ENCODE measurements at regions not wholly inside any gene's neighbourhood (a gene's known extent, or its start where the extent isn't known, plus 50 kb on each side); places are given as distances from the start of the nearest gene placed in this dataset.

- dilution Hi-C loops (cut with MboI; ENCODE audit: extremely low pct_ligation_motif_present, low sequenced_read_pairs): no loop called here
- no peaks in the 10 kb centered on the region for H3K9me3 ChIP-seq (ENCODE audit: control insufficient read depth, low read depth, low read length)
- no peaks in the 10 kb centered on the region for H3K79me2 ChIP-seq (ENCODE audit: control insufficient read depth, insufficient read depth, low read length)
- FAIRE-seq (no peak), DNase-seq (ENCODE audit: low read depth, low spot score) (no peak)
- H2AFZ ChIP-seq (ENCODE audit: control insufficient read depth, low read length): no peak overlapping the region
- no peaks in the 10 kb centered on the region for H4K20me1 ChIP-seq (ENCODE audit: control insufficient read depth, extremely low read depth, insufficient read depth, low read length)
- TF ChIP-seq EZH2 (IDR thresholded peaks at IDR 0.05; ENCODE audit: low read length): no peak
- TF ChIP-seq CTCF (optimal IDR thresholded peaks at IDR 0.05 in 1 of 3, IDR thresholded peaks at IDR 0.05 in 1 of 3, conservative IDR thresholded peaks at IDR 0.05 in 1 of 3; ENCODE audit: extremely low read depth in 1 of 3, insufficient read depth in 2 of 3, low read length in 3 of 3): no peak
- no peaks in the 10 kb centered on the region for H3K36me3 ChIP-seq (ENCODE audit: control insufficient read depth in 2 of 2, extremely low read depth in 1 of 2, insufficient read depth in 2 of 2, low read length in 2 of 2)
- no peak overlapping the region for H3K27ac ChIP-seq (ENCODE audit: control insufficient read depth, insufficient read depth, low read length)
- H3K4me2 ChIP-seq (ENCODE audit: control insufficient read depth, extremely low read depth, insufficient read depth, low read depth, low read length): no peak overlapping the region
- no peak overlapping the region for H3K9ac ChIP-seq (ENCODE audit: control insufficient read depth, extremely low read depth, insufficient read depth, low read length)
- H3K27me3 ChIP-seq (ENCODE audit: control insufficient read depth, extremely low read depth, insufficient read depth, low read length): peaks cover 15% of the 10 kb centered on the region
- no peaks in the 10 kb centered on the region for H3K4me1 ChIP-seq (ENCODE audit: control insufficient read depth, extremely low read depth, insufficient read depth, low read length)
- no peaks in the 10 kb centered on the region for H3K9me1 ChIP-seq (ENCODE audit: control insufficient read depth, extremely low read depth, insufficient read depth, low read length)
- no peak overlapping the region for H3K4me3 ChIP-seq (ENCODE audit: control insufficient read depth in 2 of 3, extremely low read depth in 1 of 3, insufficient read depth in 2 of 3, low read depth in 1 of 3, low read length in 3 of 3)
These were observed 50.8 kb upstream of the TGM3 start for GRCh38 chr20:2244993-2245392.

GRCh38 chr20:2245637-2246036 is 50.2 kb upstream of the TGM3 start:
- no peaks in the 10 kb centered on the region for H3K36me3 ChIP-seq (ENCODE audit: control insufficient read depth in 2 of 2, extremely low read depth in 1 of 2, insufficient read depth in 2 of 2, low read length in 2 of 2)
- H3K4me3 ChIP-seq (ENCODE audit: control insufficient read depth in 2 of 3, extremely low read depth in 1 of 3, insufficient read depth in 2 of 3, low read depth in 1 of 3, low read length in 3 of 3): no peak overlapping the region
- no peaks in the 10 kb centered on the region for H3K4me1 ChIP-seq (ENCODE audit: control insufficient read depth, extremely low read depth, insufficient read depth, low read length)
- no peak overlapping the region for H3K4me2 ChIP-seq (ENCODE audit: control insufficient read depth, extremely low read depth, insufficient read depth, low read depth, low read length)
- no peaks in the 10 kb centered on the region for H3K79me2 ChIP-seq (ENCODE audit: control insufficient read depth, insufficient read depth, low read length)
- DNase-seq (ENCODE audit: low read depth, low spot score) (no peak), FAIRE-seq (no peak)
- dilution Hi-C loops (cut with MboI; ENCODE audit: extremely low pct_ligation_motif_present, low sequenced_read_pairs): no loop called here
- H3K27me3 ChIP-seq (ENCODE audit: control insufficient read depth, extremely low read depth, insufficient read depth, low read length): peaks cover 19% of the 10 kb centered on the region
- no peak overlapping the region for H3K9ac ChIP-seq (ENCODE audit: control insufficient read depth, extremely low read depth, insufficient read depth, low read length)
- H2AFZ ChIP-seq (ENCODE audit: control insufficient read depth, low read length): no peak overlapping the region
- H4K20me1 ChIP-seq (ENCODE audit: control insufficient read depth, extremely low read depth, insufficient read depth, low read length): no peaks in the 10 kb centered on the region
- no peak for TF ChIP-seq EZH2 (IDR thresholded peaks at IDR 0.05; ENCODE audit: low read length)
- no peak for TF ChIP-seq CTCF (optimal IDR thresholded peaks at IDR 0.05 in 1 of 3, IDR thresholded peaks at IDR 0.05 in 1 of 3, conservative IDR thresholded peaks at IDR 0.05 in 1 of 3; ENCODE audit: extremely low read depth in 1 of 3, insufficient read depth in 2 of 3, low read length in 3 of 3)
- no peaks in the 10 kb centered on the region for H3K9me3 ChIP-seq (ENCODE audit: control insufficient read depth, low read depth, low read length)
- H3K9me1 ChIP-seq (ENCODE audit: control insufficient read depth, extremely low read depth, insufficient read depth, low read length): no peaks in the 10 kb centered on the region
- H3K27ac ChIP-seq (ENCODE audit: control insufficient read depth, insufficient read depth, low read length): no peak overlapping the region

All from keratinocyte (primary cell).